NCI-H460 (cell line): ENCODE measurements at regions not wholly inside any gene's neighbourhood (a gene's known extent, or its start where the extent isn't known, plus 50 kb on each side); places are given as distances from the start of the nearest gene placed in this dataset.

Source experiments
- DNase-seq: peaks from one replicate; pipeline ENCODE4 v3.0.0-alpha.2; 2016; ENCODE audit warnings: low read depth; ENCODE audit errors: extremely low read depth

- DNase-seq: no peak
Measured at GRCh38 chr15:94673801-94674200, 442.4 kb downstream of the MCTP2 start.

- no peak for DNase-seq
Measured at GRCh38 chr15:94674296-94674695, 442.9 kb downstream of the MCTP2 start.

DNA sequence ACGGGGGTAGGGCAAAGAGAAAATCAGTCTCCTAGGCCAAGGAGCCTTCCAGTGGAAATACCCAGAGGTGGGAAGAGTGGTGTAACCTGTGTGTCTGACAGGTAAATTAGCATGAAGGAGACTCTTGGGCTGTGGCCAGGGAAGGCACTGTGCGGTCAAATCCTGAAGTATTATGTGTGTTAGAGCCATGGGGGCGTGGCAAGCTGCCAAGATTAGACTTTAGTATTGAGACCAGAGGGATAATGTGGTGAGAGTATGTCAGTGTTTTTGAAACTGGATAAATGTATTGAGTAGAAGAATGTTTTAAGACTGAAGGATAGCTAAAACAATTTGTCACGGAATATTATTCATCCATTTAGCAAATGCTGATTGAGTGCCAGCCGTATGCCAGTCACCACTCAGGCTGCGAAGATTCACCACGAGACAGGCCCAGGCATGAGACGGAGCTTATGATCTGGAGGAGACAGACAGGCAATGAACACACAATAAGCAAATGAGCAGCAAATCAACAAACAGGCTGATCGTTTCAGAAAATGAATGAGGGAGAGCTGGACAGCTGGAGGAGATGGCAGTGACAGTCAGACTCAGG is 445.9 kb downstream of the MCTP2 start:
- no peak for DNase-seq

GRCh38 chr15:94682171-94682570 is 450.8 kb downstream of the MCTP2 start:
- no peak for DNase-seq

GRCh38 chr15:94683902-94684301 is 452.5 kb downstream of the MCTP2 start:
- DNase-seq: no peak

DNA sequence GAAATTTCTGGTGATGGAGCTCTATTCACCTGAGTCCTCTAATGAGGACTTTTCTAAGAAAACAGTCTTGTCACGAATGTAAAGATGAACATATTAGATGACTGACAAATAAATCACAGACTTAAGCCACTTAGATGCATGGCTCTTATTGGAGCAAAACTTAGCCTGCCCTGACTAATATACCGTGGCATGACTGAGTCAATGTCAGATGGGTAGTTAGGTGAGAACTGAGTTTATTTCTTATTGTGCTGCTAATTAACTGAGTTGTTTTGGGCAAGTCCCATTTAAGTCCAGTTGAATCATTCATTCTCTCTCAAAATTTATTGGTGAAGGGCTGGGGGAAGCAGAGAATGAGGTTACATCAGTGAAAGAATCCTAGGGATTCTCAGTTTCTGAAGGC is 459.8 kb downstream of the MCTP2 start:
- DNase-seq: no peak

DNA sequence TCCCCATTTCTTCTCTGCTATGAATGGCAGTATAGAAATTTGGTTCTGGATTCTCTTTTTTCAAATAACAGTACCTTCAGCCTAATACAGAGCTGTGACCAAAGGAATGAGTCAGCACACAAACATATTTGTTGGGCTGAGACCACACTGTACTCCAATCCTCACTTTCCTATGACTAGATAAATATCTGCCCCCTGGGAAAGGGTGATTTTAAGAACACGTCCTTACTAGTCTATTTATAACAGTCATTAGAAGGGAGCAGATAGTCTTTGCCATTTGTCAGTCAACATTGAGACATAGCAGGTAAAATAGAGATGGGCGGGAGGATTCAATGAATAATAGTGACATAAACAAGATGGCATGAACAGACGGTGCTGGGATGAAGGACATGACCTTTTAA is 461.3 kb downstream of the MCTP2 start:
- DNase-seq: no peak

DNA sequence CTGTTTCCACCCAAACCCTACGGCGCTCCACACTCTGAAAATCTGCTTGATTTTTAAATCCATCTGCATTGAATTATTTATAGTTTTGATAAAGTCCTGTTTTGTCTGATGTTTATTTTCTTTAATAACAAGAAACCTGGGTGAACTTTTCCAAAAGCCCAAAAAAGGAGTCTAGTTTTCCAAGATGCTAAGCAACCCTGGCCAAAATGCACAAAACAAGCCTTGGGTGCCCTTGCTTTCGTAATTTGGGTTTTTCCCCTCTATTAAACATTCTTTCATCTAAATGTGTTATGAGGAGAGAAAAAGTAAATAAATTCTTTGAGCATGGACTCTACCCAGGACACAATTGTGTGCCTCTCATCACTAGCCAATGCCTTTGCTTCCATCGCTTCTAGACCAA is 468.9 kb downstream of the MCTP2 start:
- DNase-seq: no peak

DNA sequence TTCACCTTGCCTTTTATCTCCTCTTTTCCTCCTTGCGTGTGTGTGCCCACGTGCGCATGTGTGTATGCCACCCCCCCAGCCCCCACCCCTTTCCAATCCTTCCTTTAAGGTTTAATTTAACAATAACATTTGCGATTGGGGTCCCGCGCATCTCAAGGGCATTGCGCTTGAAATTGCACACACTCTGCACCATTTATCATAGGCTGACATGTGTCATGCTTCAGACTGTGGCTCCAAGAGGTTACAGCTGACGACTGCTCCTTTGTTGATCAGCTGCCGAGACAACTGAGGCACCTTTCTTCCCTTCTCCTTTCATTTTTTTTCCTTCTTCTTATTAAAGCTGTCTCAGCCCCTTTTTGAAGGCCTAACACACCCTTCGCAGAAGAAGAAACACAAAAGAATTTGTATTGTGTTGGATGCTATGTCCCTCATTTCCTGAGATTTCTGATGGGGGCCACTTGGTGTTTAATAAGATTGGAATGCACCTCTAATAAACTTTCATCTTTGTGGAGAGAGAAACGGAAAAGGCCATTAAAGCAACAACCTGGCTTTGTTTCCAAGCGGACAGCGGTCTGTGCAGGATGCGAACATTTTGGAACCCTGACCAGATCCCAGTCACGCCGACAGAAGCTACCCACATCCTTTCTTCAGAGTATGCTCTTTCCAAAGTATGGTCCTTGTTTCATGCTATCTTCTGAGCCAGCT is 470.1 kb downstream of the MCTP2 start:
- no peak for DNase-seq

GRCh38 chr15:94703596-94703995 is 472.2 kb downstream of the MCTP2 start:
- DNase-seq: no peak

- DNase-seq: no peak
Measured at GRCh38 chr15:94704421-94704820, 473.1 kb downstream of the MCTP2 start.

DNA sequence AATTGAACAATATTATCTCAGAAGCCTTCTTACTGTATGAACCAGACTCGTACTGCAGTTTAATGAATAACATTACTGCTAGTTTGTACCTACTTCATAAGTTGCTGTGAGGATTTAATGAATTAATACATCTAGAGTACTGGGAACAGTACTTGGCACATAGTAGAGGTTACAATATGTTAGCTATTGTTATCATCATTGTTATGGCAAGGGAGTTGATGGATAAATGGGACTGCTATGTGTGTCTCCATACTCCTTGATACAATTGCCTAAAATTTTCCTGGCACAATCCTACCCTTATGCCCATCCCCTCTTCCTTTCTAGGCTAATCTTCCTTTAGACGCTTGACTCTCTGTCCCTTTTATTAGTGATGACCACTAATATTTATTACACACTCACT is 473.6 kb downstream of the MCTP2 start:
- DNase-seq: no peak

DNA sequence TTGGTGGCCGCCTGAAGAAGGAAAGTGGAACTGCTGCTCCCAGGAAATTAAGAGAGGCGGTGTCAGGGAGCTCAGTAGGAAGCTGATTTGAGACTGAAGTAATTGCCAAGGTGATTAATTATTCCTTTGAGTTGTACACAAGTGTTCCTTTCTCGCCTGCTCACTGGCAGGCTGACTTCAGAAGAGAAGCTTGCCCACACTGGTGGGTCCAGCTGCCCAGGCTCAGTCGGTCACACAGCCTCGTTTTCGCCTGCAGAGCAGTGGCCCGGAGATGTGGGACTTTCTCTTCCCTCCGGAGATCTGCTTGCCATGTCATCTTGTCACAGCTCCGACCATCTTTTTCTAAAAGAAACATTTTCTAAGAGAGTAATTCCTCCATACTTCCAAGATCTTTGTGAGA is 478.0 kb downstream of the MCTP2 start:
- no peak for DNase-seq

DNA sequence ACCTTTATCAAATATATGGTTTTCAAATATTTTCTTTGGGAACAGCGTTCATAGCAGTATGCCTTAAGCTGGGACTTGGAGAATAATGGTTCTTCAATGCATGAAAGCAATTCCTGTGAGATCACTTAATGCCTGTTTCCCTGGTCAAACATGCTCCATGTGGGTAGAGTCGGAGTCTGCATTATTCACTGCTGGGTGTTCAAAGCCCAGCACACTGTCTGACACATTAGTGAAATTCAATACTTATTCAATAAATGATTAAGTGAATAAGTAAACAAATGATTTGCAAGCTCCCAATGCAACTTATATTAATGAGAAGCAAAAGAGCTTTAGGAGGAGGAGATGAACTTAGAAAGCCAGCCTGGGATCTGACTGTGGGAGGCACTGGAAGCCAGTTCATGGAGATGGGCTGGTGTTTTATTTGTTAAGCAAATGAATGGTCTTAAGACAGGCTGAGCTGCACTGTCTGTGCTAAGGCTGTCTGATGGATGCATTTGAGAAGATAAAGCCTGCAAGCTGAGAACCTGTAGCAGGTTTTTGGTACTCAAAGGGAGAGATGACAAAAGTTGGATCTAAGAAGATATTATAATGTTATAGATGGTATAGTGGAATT is 490.8 kb downstream of the MCTP2 start:
- DNase-seq: no peak

- DNase-seq: no peak
Measured at GRCh38 chr15:94723801-94724200, 492.4 kb downstream of the MCTP2 start.

DNA sequence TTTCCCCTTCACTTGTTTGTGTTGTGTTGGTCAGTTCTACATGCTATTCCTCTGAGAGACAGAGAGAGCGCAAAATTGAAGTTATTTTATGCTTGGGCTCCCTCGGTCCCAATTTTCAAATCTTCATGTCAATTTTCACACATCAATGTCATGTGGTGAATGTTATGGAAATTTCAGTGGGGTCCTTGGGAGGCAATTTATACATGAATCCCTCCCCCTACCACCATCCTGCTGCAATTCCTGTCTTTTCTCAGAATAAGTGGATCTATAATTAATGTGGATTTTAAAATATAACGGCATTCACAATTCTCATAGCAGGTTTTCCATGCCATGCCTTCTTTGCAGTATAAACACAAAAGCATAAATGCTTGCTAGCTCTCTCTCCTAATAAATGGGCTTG is 499.9 kb downstream of the MCTP2 start:
- no peak for DNase-seq

GRCh38 chr15:94734460-94734859 is 503.1 kb downstream of the MCTP2 start:
- DNase-seq: no peak

- DNase-seq: no peak
Measured at GRCh38 chr15:94736236-94736635, 504.9 kb downstream of the MCTP2 start.

GRCh38 chr15:94739639-94740038 is 508.3 kb downstream of the MCTP2 start:
- DNase-seq: no peak

GRCh38 chr15:94740469-94740868 is 509.1 kb downstream of the MCTP2 start:
- DNase-seq: no peak

- no peak for DNase-seq
Measured at GRCh38 chr15:94743668-94744067, 512.3 kb downstream of the MCTP2 start.

DNA sequence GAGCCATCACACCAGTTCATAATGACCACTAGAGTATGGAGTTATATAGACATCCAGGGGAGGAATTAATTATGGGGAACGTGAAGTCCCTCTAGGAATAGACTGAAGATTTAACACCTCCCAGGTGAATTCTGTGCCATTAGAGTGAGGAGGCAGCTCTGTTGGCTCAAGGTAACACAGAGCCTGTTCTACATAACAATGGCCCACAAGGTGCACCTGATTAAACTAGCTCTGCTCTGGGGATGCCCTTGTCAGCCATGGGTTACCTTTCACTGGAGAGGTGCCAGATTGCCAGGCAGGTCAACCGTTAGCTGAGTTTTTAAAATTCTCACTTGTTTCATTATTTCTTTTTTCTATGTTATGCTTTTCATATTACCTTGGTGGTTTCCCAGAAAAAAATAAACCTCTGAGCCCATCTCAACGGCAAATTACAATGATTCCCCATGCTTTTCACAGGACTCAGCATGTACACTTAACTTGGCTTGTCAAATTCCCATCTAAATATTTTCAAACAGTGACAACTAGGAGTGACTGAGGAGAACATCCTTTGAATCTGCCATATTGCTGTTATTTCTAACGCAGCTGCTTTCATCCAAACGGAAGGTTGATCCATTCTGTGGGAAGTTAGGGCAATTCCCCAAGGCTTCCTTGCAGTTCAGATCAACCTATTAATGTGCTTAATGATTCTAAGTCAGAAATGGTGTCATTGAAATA is 512.9 kb downstream of the MCTP2 start:
- DNase-seq: no peak
